ENCODE measurements at regions not wholly inside any gene's neighbourhood (a gene's known extent, or its start where the extent isn't known, plus 50 kb on each side); places are given as distances from the start of the nearest gene placed in this dataset.
"Not testable (repeated sequence)": the region's sequence is repeated elsewhere in the genome, so short reads cannot be mapped to it uniquely, and the experiment has no call there.

DNA sequence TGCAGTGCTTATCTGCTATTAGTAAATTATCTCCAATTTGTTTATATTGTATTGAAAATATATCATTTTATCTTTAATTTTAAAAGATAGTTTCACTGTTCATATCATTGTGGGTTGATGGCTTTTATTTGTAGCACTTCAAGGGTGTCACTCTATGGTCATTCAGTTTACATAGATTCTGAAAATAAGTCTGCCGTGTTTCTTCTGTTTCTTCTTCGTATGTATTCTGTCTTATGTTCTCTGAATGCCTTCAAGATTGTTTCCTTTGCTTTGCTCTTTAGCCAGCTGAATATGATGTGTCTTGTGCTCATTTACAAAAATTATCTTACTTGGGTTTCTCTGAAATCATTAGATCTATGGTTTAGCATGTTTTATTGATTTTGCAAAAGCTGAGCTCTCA is 359.9 kb downstream of the CYLC2 start:
- TF ChIP-seq, protein P1, sequence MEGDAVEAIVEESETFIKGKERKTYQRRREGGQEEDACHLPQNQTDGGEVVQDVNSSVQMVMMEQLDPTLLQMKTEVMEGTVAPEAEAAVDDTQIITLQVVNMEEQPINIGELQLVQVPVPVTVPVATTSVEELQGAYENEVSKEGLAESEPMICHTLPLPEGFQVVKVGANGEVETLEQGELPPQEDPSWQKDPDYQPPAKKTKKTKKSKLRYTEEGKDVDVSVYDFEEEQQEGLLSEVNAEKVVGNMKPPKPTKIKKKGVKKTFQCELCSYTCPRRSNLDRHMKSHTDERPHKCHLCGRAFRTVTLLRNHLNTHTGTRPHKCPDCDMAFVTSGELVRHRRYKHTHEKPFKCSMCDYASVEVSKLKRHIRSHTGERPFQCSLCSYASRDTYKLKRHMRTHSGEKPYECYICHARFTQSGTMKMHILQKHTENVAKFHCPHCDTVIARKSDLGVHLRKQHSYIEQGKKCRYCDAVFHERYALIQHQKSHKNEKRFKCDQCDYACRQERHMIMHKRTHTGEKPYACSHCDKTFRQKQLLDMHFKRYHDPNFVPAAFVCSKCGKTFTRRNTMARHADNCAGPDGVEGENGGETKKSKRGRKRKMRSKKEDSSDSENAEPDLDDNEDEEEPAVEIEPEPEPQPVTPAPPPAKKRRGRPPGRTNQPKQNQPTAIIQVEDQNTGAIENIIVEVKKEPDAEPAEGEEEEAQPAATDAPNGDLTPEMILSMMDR (tag by site-specific recombination; IDR thresholded peaks at IDR 0.05): no peak
- TF ChIP-seq ZNF138 (tag by site-specific recombination; IDR thresholded peaks at IDR 0.05; ENCODE audit: borderline replicate concordance): no peak
- no peak for TF ChIP-seq ZFHX2 (tag by site-specific recombination; conservative IDR thresholded peaks at IDR 0.05)
- no peak for TF ChIP-seq ZNF645 (tag by site-specific recombination; IDR thresholded peaks at IDR 0.05)
- TF ChIP-seq ZNF621 (tag by site-specific recombination; IDR thresholded peaks at IDR 0.05): no peak
- no peak for TF ChIP-seq ZNF670 (tag by site-specific recombination; IDR thresholded peaks at IDR 0.05; ENCODE audit: low read depth)
- no peak for TF ChIP-seq ZNF248 (tag by site-specific recombination; IDR thresholded peaks at IDR 0.05)
- TF ChIP-seq ZNF624 (tag by site-specific recombination; IDR thresholded peaks at IDR 0.05): no peak
- TF ChIP-seq ZNF324 (tag by site-specific recombination; IDR thresholded peaks at IDR 0.05): no peak
- no peak for TF ChIP-seq GLIS2 (tag by site-specific recombination; IDR thresholded peaks at IDR 0.05)
- TF ChIP-seq, protein P2, sequence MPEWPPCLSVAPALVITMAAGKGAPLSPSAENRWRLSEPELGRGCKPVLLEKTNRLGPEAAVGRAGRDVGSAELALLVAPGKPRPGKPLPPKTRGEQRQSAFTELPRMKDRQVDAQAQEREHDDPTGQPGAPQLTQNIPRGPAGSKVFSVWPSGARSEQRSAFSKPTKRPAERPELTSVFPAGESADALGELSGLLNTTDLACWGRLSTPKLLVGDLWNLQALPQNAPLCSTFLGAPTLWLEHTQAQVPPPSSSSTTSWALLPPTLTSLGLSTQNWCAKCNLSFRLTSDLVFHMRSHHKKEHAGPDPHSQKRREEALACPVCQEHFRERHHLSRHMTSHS (tag by site-specific recombination; IDR thresholded peaks at IDR 0.05): no peak
- TF ChIP-seq ZNF548 (tag by site-specific recombination; IDR thresholded peaks at IDR 0.05): no peak
- no peak for TF ChIP-seq ZNF776 (tag by site-specific recombination; IDR thresholded peaks at IDR 0.05; ENCODE audit: borderline replicate concordance)
- TF ChIP-seq ZNF366 (tag by site-specific recombination; conservative IDR thresholded peaks at IDR 0.05): no peak
- TF ChIP-seq ZNF114 (tag by site-specific recombination; IDR thresholded peaks at IDR 0.05): no peak
- no peak for TF ChIP-seq ZNF140 (tag by site-specific recombination; IDR thresholded peaks at IDR 0.05)
- TF ChIP-seq ZFP69B (tag by site-specific recombination; IDR thresholded peaks at IDR 0.05): no peak
- Histone ChIP-seq H3K36me3 (ENCODE audit: control insufficient read depth in 2 of 2, insufficient read depth in 1 of 2, low read length in 2 of 2) (no peaks in the 10 kb centered on the region), H3K27ac (ENCODE audit: extremely low read depth, low read depth, low read length) (no peak overlapping the region), H3K9me3 (ENCODE audit: control insufficient read depth, insufficient read depth, low read depth, low read length) (no peaks in the 10 kb centered on the region), H3K4me1 (ENCODE audit: control insufficient read depth, insufficient read depth, low read length) (no peaks in the 10 kb centered on the region), H3K4me3 (ENCODE audit: low read depth, low read length) (no peak overlapping the region)
- POLR2A ChIA-PET: no interaction called here
- CTCF ChIA-PET: no interaction called here

- H3K36me3 ChIP-seq (ENCODE audit: control insufficient read depth in 2 of 2, insufficient read depth in 1 of 2, low read length in 2 of 2); POLR2A ChIA-PET; H3K27ac ChIP-seq (ENCODE audit: extremely low read depth, low read depth, low read length); CTCF ChIA-PET; H3K9me3 ChIP-seq (ENCODE audit: control insufficient read depth, insufficient read depth, low read depth, low read length); H3K4me3 ChIP-seq (ENCODE audit: low read depth, low read length); H3K4me1 ChIP-seq (ENCODE audit: control insufficient read depth, insufficient read depth, low read length): not testable (repeated sequence)
Measured at GRCh38 chr9:103357980-103358379, 362.8 kb downstream of the CYLC2 start.

GRCh38 chr9:103361906-103362305 is 366.8 kb downstream of the CYLC2 start:
- Histone ChIP-seq H3K36me3 (ENCODE audit: control insufficient read depth in 2 of 2, insufficient read depth in 1 of 2, low read length in 2 of 2) (no peaks in the 10 kb centered on the region), H3K4me3 (ENCODE audit: low read depth, low read length) (no peak overlapping the region), H3K4me1 (ENCODE audit: control insufficient read depth, insufficient read depth, low read length) (no peaks in the 10 kb centered on the region), H3K9me3 (ENCODE audit: control insufficient read depth, insufficient read depth, low read depth, low read length) (no peaks in the 10 kb centered on the region), H3K27ac (ENCODE audit: extremely low read depth, low read depth, low read length) (no peak overlapping the region)
- ChIA-PET POLR2A (no interaction called here), CTCF (no interaction called here)
- TF ChIP-seq ZNF48 (tag by site-specific recombination; IDR thresholded peaks at IDR 0.05) (no peak), ZNF157 (tag by site-specific recombination; IDR thresholded peaks at IDR 0.05) (no peak)
